WTC11 (cell line): ENCODE measurements at regions not wholly inside any gene's neighbourhood (a gene's known extent, or its start where the extent isn't known, plus 50 kb on each side); places are given as distances from the start of the nearest gene placed in this dataset.

ENCODE experiments used
- ATAC-seq: fragments of 200-7000 bp; cut with Tn5 transposase; 2 replicates; pipeline ENCODE4 v1.10.0; 2021; ENCODE audit warnings: mild to moderate bottlenecking, moderate library complexity
- CTCF ChIA-PET: fragments of 300-600 bp; sonication (Branson Sonifier 250); formaldehyde crosslinking; loops from one replicate; lab custom pipeline; 2021; ENCODE audit warnings: antibody characterized with exemption; lab: Charles Lee
- POLR2A ChIA-PET: fragments of 350-600 bp; sonication (Branson Sonifier 250); formaldehyde crosslinking; loops from one replicate; lab custom pipeline; 2021; ENCODE audit warnings: antibody characterized with exemption; lab: Charles Lee
- DNase-seq: peaks from one replicate; pipeline ENCODE4 v3.0.0; 2021; ENCODE audit warnings: low spot score
- H3K27ac Mint-ChIP-seq: 2 replicates; pipeline ENCODE4 v1.8.0; 2021; ENCODE audit warnings: mixed read lengths
- H3K27me3 Mint-ChIP-seq: 2 replicates; pipeline ENCODE4 v1.8.0; 2021; ENCODE audit warnings: low read depth, mild to moderate bottlenecking, moderate library complexity, mixed read lengths
- H3K36me3 Mint-ChIP-seq: 2 replicates; pipeline ENCODE4 v1.8.0; 2021; ENCODE audit warnings: mixed read lengths
- H3K4me1 Mint-ChIP-seq: 2 replicates; pipeline ENCODE4 v1.8.0; 2022; ENCODE audit warnings: mixed read lengths
- H3K4me3 Mint-ChIP-seq: 2 replicates; pipeline ENCODE4 v1.8.0; 2021; ENCODE audit warnings: mild to moderate bottlenecking, moderate library complexity, mixed read lengths
- H3K9me3 Mint-ChIP-seq: 2 replicates; pipeline ENCODE4 v1.8.0; 2021; ENCODE audit warnings: mixed read lengths
- ATF1 ChIP-seq: sonication (generic); formaldehyde crosslinking; IDR thresholded peaks from 2 replicates; pipeline ENCODE4 v1.8.1; 2023; ENCODE audit warnings: mild to moderate bottlenecking, moderate library complexity, missing genetic modification reagents
- CREM ChIP-seq: sonication (generic); formaldehyde crosslinking; IDR thresholded peaks from 2 replicates; pipeline ENCODE4 v1.8.1; 2022; ENCODE audit warnings: mild to moderate bottlenecking, missing genetic modification reagents, moderate library complexity
- FOXJ3 ChIP-seq: sonication (generic); formaldehyde crosslinking; IDR thresholded peaks from 2 replicates; pipeline ENCODE4 v1.9.0; 2021; ENCODE audit warnings: missing genetic modification reagents, mild to moderate bottlenecking, borderline replicate concordance
- FOXP4 ChIP-seq: sonication (generic); formaldehyde crosslinking; IDR thresholded peaks from 2 replicates; pipeline ENCODE4 v1.8.0; 2022; ENCODE audit warnings: mild to moderate bottlenecking, missing genetic modification reagents
- GABPB1 ChIP-seq: sonication (generic); formaldehyde crosslinking; IDR thresholded peaks from 2 replicates; pipeline ENCODE4 v1.8.1; 2023; ENCODE audit warnings: mild to moderate bottlenecking, missing genetic modification reagents
- HMGA2 ChIP-seq: fragments of 250-450 bp; sonication (Bioruptor Pico); IDR thresholded peaks from 2 replicates; pipeline ENCODE4 v1.4.0; 2021; ENCODE audit warnings: mild to moderate bottlenecking, moderate library complexity
- MLX ChIP-seq: sonication (generic); formaldehyde crosslinking; IDR thresholded peaks from 2 replicates; pipeline ENCODE4 v1.8.1; 2023; ENCODE audit warnings: mild to moderate bottlenecking, missing genetic modification reagents, moderate library complexity
- NFATC4 ChIP-seq: fragments of 250-450 bp; sonication (Bioruptor Pico); IDR thresholded peaks from 2 replicates; pipeline ENCODE4 v1.9.0; 2021; ENCODE audit warnings: mild to moderate bottlenecking
- NFE2L1 ChIP-seq: sonication (generic); formaldehyde crosslinking; IDR thresholded peaks from 2 replicates; pipeline ENCODE4 v1.8.1; 2023; ENCODE audit warnings: missing genetic modification reagents
- NR1H2 ChIP-seq: sonication (generic); formaldehyde crosslinking; IDR thresholded peaks from 2 replicates; pipeline ENCODE4 v1.9.0; 2021; ENCODE audit warnings: mild to moderate bottlenecking, moderate library complexity, missing genetic modification reagents
- PRDM15 ChIP-seq: sonication (generic); formaldehyde crosslinking; IDR thresholded peaks from 2 replicates; pipeline ENCODE4 v1.8.0; 2022; ENCODE audit warnings: missing genetic modification reagents
- RELA ChIP-seq: sonication (generic); formaldehyde crosslinking; IDR thresholded peaks from 2 replicates; pipeline ENCODE4 v1.8.1; 2022; ENCODE audit warnings: missing genetic modification reagents, mild to moderate bottlenecking, borderline replicate concordance
- SMAD3 ChIP-seq: sonication (generic); formaldehyde crosslinking; IDR thresholded peaks from 2 replicates; pipeline ENCODE4 v1.8.0; 2022; ENCODE audit warnings: missing genetic modification reagents, mild to moderate bottlenecking, borderline replicate concordance
- SP1 ChIP-seq: sonication (generic); formaldehyde crosslinking; conservative IDR thresholded peaks from 2 replicates; pipeline ENCODE4 v1.8.1; 2022; ENCODE audit warnings: missing genetic modification reagents
- STAT6 ChIP-seq: sonication (generic); formaldehyde crosslinking; conservative IDR thresholded peaks from 2 replicates; pipeline ENCODE4 v1.8.1; 2023; ENCODE audit warnings: mild to moderate bottlenecking, low read depth, missing genetic modification reagents, moderate library complexity
- TEAD1 ChIP-seq: sonication (generic); formaldehyde crosslinking; IDR thresholded peaks from 2 replicates; pipeline ENCODE4 v1.8.0; 2022; ENCODE audit warnings: mild to moderate bottlenecking, missing genetic modification reagents
- ZNF219 ChIP-seq: sonication (generic); formaldehyde crosslinking; IDR thresholded peaks from 2 replicates; pipeline ENCODE4 v1.8.0; 2023; ENCODE audit warnings: missing genetic modification reagents, mild to moderate bottlenecking, borderline replicate concordance
- ZNF281 ChIP-seq: sonication (generic); formaldehyde crosslinking; IDR thresholded peaks from 2 replicates; pipeline ENCODE4 v1.8.0; 2023; ENCODE audit warnings: mild to moderate bottlenecking, missing genetic modification reagents
- ZNF396 ChIP-seq: fragments of 250-450 bp; sonication (Bioruptor Pico); IDR thresholded peaks from 2 replicates; pipeline ENCODE4 v1.8.0; 2021; ENCODE audit warnings: mild to moderate bottlenecking, moderate library complexity, borderline replicate concordance
- ZNF416 ChIP-seq: fragments of 250-450 bp; sonication (Bioruptor Pico); IDR thresholded peaks from 2 replicates; pipeline ENCODE4 v1.9.0; 2021; ENCODE audit warnings: mild to moderate bottlenecking, inconsistent platforms
- TF ChIP-seq, protein P1 (sequence below): sonication (generic); formaldehyde crosslinking; IDR thresholded peaks from 2 replicates; pipeline ENCODE4 v1.8.1; 2022; ENCODE audit warnings: mild to moderate bottlenecking, missing genetic modification reagents, moderate library complexity, borderline replicate concordance

GRCh38 chr2:184169366-184169765 lies 429.0 kb upstream of the ZNF804A start (continued):
- no peak for TF ChIP-seq TEAD1 (CRISPR knock-in tag)
- TF ChIP-seq ATF1 (CRISPR knock-in tag): no peak
- TF ChIP-seq NFATC4 (CRISPR knock-in tag): no peak
- no peak for TF ChIP-seq FOXP4 (CRISPR knock-in tag)
- TF ChIP-seq MLX (CRISPR knock-in tag): no peak

DNA sequence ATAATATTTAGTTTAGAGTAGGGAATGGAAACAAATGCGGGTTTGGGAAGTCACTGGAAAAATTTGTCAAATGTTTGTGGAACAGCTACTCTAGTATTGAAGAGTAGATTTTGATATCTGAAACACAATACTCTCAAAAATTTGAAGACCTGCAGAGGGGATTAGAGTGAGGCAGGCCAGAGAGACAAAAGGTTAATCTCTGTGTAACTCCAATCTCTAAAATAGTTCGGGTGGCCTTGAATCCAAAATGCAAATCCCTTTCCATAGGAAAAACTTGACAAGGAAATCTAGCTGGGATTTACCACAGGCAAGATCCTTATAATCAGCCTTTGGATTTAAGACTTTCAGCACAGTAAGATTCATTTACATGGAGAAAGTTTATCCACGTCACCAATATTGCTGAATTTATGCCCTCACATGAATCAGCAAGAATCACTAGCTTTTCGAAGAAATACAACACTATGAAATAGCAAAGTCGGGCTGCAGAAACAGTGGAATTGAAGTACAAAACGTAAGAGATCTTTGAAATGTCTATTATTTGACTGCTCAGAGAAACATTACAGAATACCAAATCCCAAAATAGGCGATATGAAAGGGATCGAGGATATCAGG lies 423.7 kb upstream of the ZNF804A start:
- ChIA-PET CTCF (no interaction called here), POLR2A (no interaction called here)
- Mint-ChIP-seq H3K4me3 (no peak overlapping the region), H3K4me1 (peaks cover 10% of the 10 kb centered on the region), H3K9me3 (peaks cover 8% of the 10 kb centered on the region), H3K27ac (no peak overlapping the region), H3K27me3 (no peaks in the 10 kb centered on the region), H3K36me3 (no peaks in the 10 kb centered on the region)
- no peak for TF ChIP-seq STAT6 (CRISPR knock-in tag)
- TF ChIP-seq RELA (CRISPR knock-in tag): no peak
- no peak for TF ChIP-seq ZNF281
- TF ChIP-seq CREM (CRISPR knock-in tag): no peak
- no peak for TF ChIP-seq SP1 (CRISPR knock-in tag)
- TF ChIP-seq NR1H2 (CRISPR knock-in tag): no peak
- TF ChIP-seq NFE2L1 (CRISPR knock-in tag): no peak
- TF ChIP-seq HMGA2: no peak
- TF ChIP-seq ZNF219 (CRISPR knock-in tag): no peak
- no peak for TF ChIP-seq GABPB1 (CRISPR knock-in tag)
- TF ChIP-seq NFATC4 (CRISPR knock-in tag): no peak
- TF ChIP-seq FOXJ3: no peak
- DNase-seq: no peak
- ATAC-seq: no peak

DNA sequence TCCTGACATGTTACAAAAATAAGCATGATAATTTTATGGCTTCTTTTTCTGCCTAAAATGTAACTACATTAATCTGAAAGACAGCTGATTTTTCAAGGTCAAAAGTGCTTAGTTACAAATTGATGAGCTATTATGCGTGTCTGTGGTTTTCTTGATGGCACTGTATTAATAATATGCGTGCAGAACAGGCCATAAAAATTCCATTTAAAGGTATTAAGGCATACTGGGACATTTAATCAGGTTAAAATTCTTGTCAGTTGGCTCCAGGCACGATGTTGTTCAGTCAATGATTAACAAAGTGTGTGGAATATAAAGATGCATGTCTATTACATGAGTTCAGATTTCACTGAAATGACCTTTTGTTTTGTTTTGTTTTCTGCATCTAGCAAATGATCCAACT lies 420.1 kb upstream of the ZNF804A start:
- no peak overlapping the region for H3K27ac Mint-ChIP-seq
- TF ChIP-seq SMAD3 (CRISPR knock-in tag) (no peak), PRDM15 (CRISPR knock-in tag) (no peak), ZNF219 (CRISPR knock-in tag) (no peak), ZNF416 (CRISPR knock-in tag) (no peak), ZNF396 (CRISPR knock-in tag) (no peak), TEAD1 (CRISPR knock-in tag) (no peak), RELA (CRISPR knock-in tag) (no peak), NFATC4 (CRISPR knock-in tag) (no peak)
- TF ChIP-seq, protein P1, sequence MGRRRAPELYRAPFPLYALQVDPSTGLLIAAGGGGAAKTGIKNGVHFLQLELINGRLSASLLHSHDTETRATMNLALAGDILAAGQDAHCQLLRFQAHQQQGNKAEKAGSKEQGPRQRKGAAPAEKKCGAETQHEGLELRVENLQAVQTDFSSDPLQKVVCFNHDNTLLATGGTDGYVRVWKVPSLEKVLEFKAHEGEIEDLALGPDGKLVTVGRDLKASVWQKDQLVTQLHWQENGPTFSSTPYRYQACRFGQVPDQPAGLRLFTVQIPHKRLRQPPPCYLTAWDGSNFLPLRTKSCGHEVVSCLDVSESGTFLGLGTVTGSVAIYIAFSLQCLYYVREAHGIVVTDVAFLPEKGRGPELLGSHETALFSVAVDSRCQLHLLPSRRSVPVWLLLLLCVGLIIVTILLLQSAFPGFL (CRISPR knock-in tag): no peak

More for the DNA sequence above, 420.1 kb upstream of the ZNF804A start:
- ATAC-seq (no peak), DNase-seq (no peak)
- peaks cover 10% of the 10 kb centered on the region for H3K9me3 Mint-ChIP-seq
- no peaks in the 10 kb centered on the region for H3K36me3 Mint-ChIP-seq
- no peaks in the 10 kb centered on the region for H3K27me3 Mint-ChIP-seq
- H3K4me3 Mint-ChIP-seq: no peak overlapping the region
- H3K4me1 Mint-ChIP-seq: peaks cover 9% of the 10 kb centered on the region; the same call in 1 of the 2 replicates
- ChIA-PET CTCF (no interaction called here), POLR2A (no interaction called here)
